Hindlimb muscle (tissue), 1 donor: ENCODE measurements at regions not wholly inside any gene's neighbourhood (a gene's known extent, or its start where the extent isn't known, plus 50 kb on each side); places are given as distances from the start of the nearest gene placed in this dataset.

ENCODE experiments used
- DNase-seq: peaks from one replicate; pipeline ENCODE4 v3.0.0-alpha.2; 2013

- no peak for DNase-seq
These were observed 191.7 kb upstream of the ALKAL2 start for GRCh38 chr2:479490-480176.

GRCh38 chr2:479031-479430 is 191.1 kb upstream of the ALKAL2 start:
- no peak for DNase-seq

GRCh38 chr2:471560-471959 is 183.7 kb upstream of the ALKAL2 start:
- DNase-seq: no peak

- DNase-seq: no peak
These were observed 181.6 kb upstream of the ALKAL2 start for GRCh38 chr2:469514-469913.

- DNase-seq: no peak
These were observed 180.9 kb upstream of the ALKAL2 start for GRCh38 chr2:468648-469336.

- no peak for DNase-seq
These were observed 180.2 kb upstream of the ALKAL2 start for GRCh38 chr2:467892-468647.

- DNase-seq: no peak
These were observed 179.6 kb upstream of the ALKAL2 start for GRCh38 chr2:467543-467891.

- no peak for DNase-seq
These were observed 179.2 kb upstream of the ALKAL2 start for GRCh38 chr2:467101-467500.

- DNase-seq: no peak
These were observed 176.8 kb upstream of the ALKAL2 start for GRCh38 chr2:464562-465309.

GRCh38 chr2:460861-461260 is 173.0 kb upstream of the ALKAL2 start:
- no peak for DNase-seq

- no peak for DNase-seq
These were observed 172.0 kb upstream of the ALKAL2 start for GRCh38 chr2:459931-460330.

- DNase-seq: no peak
These were observed 170.5 kb upstream of the ALKAL2 start for GRCh38 chr2:458425-458815.

- no peak for DNase-seq
These were observed 170.0 kb upstream of the ALKAL2 start for GRCh38 chr2:457792-458424.

- DNase-seq: no peak
These were observed 169.4 kb upstream of the ALKAL2 start for GRCh38 chr2:457262-457661.

- DNase-seq: no peak
These were observed 168.0 kb upstream of the ALKAL2 start for GRCh38 chr2:455913-456312.

GRCh38 chr2:455015-455705 is 167.3 kb upstream of the ALKAL2 start:
- no peak for DNase-seq

- DNase-seq: no peak
These were observed 165.2 kb upstream of the ALKAL2 start for GRCh38 chr2:453132-453531.

- no peak for DNase-seq
These were observed 163.6 kb upstream of the ALKAL2 start for GRCh38 chr2:451495-451894.

GRCh38 chr2:449246-450067 is 161.6 kb upstream of the ALKAL2 start:
- no peak for DNase-seq

GRCh38 chr2:447902-448665 is 160.2 kb upstream of the ALKAL2 start:
- no peak for DNase-seq
